ENCODE measurements at regions not wholly inside any gene's neighbourhood (a gene's known extent, or its start where the extent isn't known, plus 50 kb on each side); places are given as distances from the start of the nearest gene placed in this dataset.

- no peak overlapping the region for H3K9ac ChIP-seq
- no peaks in the 10 kb centered on the region for H3K9me3 ChIP-seq (ENCODE audit: low read depth)
- H3K27ac ChIP-seq = no peak overlapping the region
- H3K27me3 ChIP-seq = no peaks in the 10 kb centered on the region
- Mint-ChIP-seq H3K27ac (no peak overlapping the region), H3K27me3 (ENCODE audit: insufficient read depth, low read depth) (peaks cover 2% of the 10 kb centered on the region), H3K9me3 (no peaks in the 10 kb centered on the region), H3K4me3 (no peak overlapping the region), H3K36me3 (no peaks in the 10 kb centered on the region), H3K4me1 (peaks cover 14% of the 10 kb centered on the region)
- H3K4me3 ChIP-seq = no peak overlapping the region
- H3K79me2 ChIP-seq (ENCODE audit: low read depth) = no peaks in the 10 kb centered on the region
- H3F3A ChIP-seq (ENCODE audit: low read depth) = no peaks in the 10 kb centered on the region
- H3K4me1 ChIP-seq = no peaks in the 10 kb centered on the region
- H3K36me3 ChIP-seq = no peaks in the 10 kb centered on the region
- H4K20me1 ChIP-seq (ENCODE audit: low read depth) = no peaks in the 10 kb centered on the region
- DNase-seq (ENCODE audit: low spot score) = peak; percentile 3
- H2AFZ ChIP-seq (replicated peaks) = peak overlapping the region; percentile 76
- no peak overlapping the region for H3K4me2 ChIP-seq
- TF ChIP-seq CTCF (IDR thresholded peaks at IDR 0.05) (no peak), EZH2phosphoT487 (IDR thresholded peaks at IDR 0.05) (no peak), EZH2 (IDR thresholded peaks at IDR 0.05) (no peak)
Measured at GRCh38 chr1:170238704-170239391, 93.1 kb downstream of the NTMT2 start.

GRCh38 chr1:170239445-170239844 lies 93.7 kb downstream of the NTMT2 start:
- H3K9me3 ChIP-seq (ENCODE audit: low read depth) = no peaks in the 10 kb centered on the region
- TF ChIP-seq CTCF (IDR thresholded peaks at IDR 0.05) (no peak), EZH2 (IDR thresholded peaks at IDR 0.05) (no peak), EZH2phosphoT487 (IDR thresholded peaks at IDR 0.05) (no peak)

GRCh38 chr1:170240409-170240808 lies 94.7 kb downstream of the NTMT2 start:
- Histone ChIP-seq H3K9me3 (ENCODE audit: low read depth) (no peaks in the 10 kb centered on the region), H3K4me2 (no peak overlapping the region), H3K36me3 (no peaks in the 10 kb centered on the region), H3K9ac (no peak overlapping the region), H3K4me3 (no peak overlapping the region), H3K27me3 (no peaks in the 10 kb centered on the region), H3K4me1 (no peaks in the 10 kb centered on the region), H3F3A (ENCODE audit: low read depth) (no peaks in the 10 kb centered on the region), H2AFZ (replicated peaks) (no peak overlapping the region), H4K20me1 (ENCODE audit: low read depth) (no peaks in the 10 kb centered on the region), H3K27ac (no peak overlapping the region), H3K79me2 (ENCODE audit: low read depth) (no peaks in the 10 kb centered on the region)
- Mint-ChIP-seq H3K4me1 (peaks cover 14% of the 10 kb centered on the region), H3K9me3 (no peaks in the 10 kb centered on the region), H3K4me3 (no peak overlapping the region), H3K36me3 (no peaks in the 10 kb centered on the region), H3K27me3 (ENCODE audit: insufficient read depth, low read depth) (peaks cover 2% of the 10 kb centered on the region), H3K27ac (no peak overlapping the region)
- no peak for TF ChIP-seq EZH2 (IDR thresholded peaks at IDR 0.05)
- TF ChIP-seq CTCF (IDR thresholded peaks at IDR 0.05) = no peak
- no peak for DNase-seq (ENCODE audit: low spot score)

More at GRCh38 chr1:170239445-170239844, 93.7 kb downstream of the NTMT2 start:
- Mint-ChIP-seq H3K4me1 (peaks cover 14% of the 10 kb centered on the region), H3K27me3 (ENCODE audit: insufficient read depth, low read depth) (peaks cover 2% of the 10 kb centered on the region), H3K27ac (no peak overlapping the region), H3K36me3 (no peaks in the 10 kb centered on the region), H3K9me3 (no peaks in the 10 kb centered on the region), H3K4me3 (no peak overlapping the region)
- H3K36me3 ChIP-seq = no peaks in the 10 kb centered on the region
- H4K20me1 ChIP-seq (ENCODE audit: low read depth) = no peaks in the 10 kb centered on the region
- H3K27ac ChIP-seq = no peak overlapping the region
- no peaks in the 10 kb centered on the region for H3K79me2 ChIP-seq (ENCODE audit: low read depth)
- H3K27me3 ChIP-seq = no peaks in the 10 kb centered on the region
- peak overlapping the region; percentile 76 for H2AFZ ChIP-seq (replicated peaks)
- no peak for DNase-seq (ENCODE audit: low spot score)
- no peak overlapping the region for H3K4me3 ChIP-seq
- no peaks in the 10 kb centered on the region for H3F3A ChIP-seq (ENCODE audit: low read depth)
- no peak overlapping the region for H3K9ac ChIP-seq
- H3K4me1 ChIP-seq = no peaks in the 10 kb centered on the region
- H3K4me2 ChIP-seq = no peak overlapping the region
